Spinal cord (tissue), 9 donors: ENCODE measurements at regions not wholly inside any gene's neighbourhood (a gene's known extent, or its start where the extent isn't known, plus 50 kb on each side); places are given as distances from the start of the nearest gene placed in this dataset.
A peak's percentile ranks its signal among the peaks of the same experiment; 100 is the strongest.

ENCODE experiments used
- DNase-seq, 6 donors: peaks; one replicate each; pipeline versions ENCODE4 v3.0.0 to v3.0.0-alpha.2; 2013 to 2015; ENCODE audit warnings: low spot score in 6 of 6, low read depth in 4 of 6
- H3K27ac ChIP-seq: one replicate; pipeline ENCODE4 v1.5.1; 2013; ENCODE audit warnings: low read depth, low read length, control low read depth
- H3K27me3 ChIP-seq: one replicate; pipeline ENCODE4 v1.6.1; 2013; ENCODE audit warnings: low read length; ENCODE audit not compliant: control insufficient read depth, insufficient read depth
- H3K36me3 ChIP-seq: one replicate; pipeline ENCODE4 v1.6.1; 2013; ENCODE audit warnings: low read length; ENCODE audit not compliant: control insufficient read depth, insufficient read depth
- H3K4me1 ChIP-seq: one replicate; pipeline ENCODE4 v1.6.1; 2013; ENCODE audit warnings: low read length; ENCODE audit not compliant: control insufficient read depth, insufficient read depth
- H3K4me3 ChIP-seq: one replicate; pipeline ENCODE4 v1.5.1; 2013; ENCODE audit warnings: low read depth, low read length, control low read depth
- H3K9me3 ChIP-seq: one replicate; pipeline ENCODE4 v1.6.1; 2013; ENCODE audit warnings: low read length; ENCODE audit not compliant: control insufficient read depth, insufficient read depth
- WGBS: methylation state at CpG from one replicate; pipeline ENCODE4 v1.1.5; 2013; ENCODE audit warnings: missing lambda C conversion rate; ENCODE audit not compliant: insufficient coverage; 5-methylcytosine and 5-hydroxymethylcytosine counted together
- donor health status: healthy.

GRCh38 chr6:85163156-85164080 lies 286.5 kb upstream of the NT5E start:
- H3K36me3 ChIP-seq, result no peaks in the 10 kb centered on the region
- H3K27ac ChIP-seq, result no peak overlapping the region
- H3K4me1 ChIP-seq, result no peaks in the 10 kb centered on the region
- H3K9me3 ChIP-seq, result no peaks in the 10 kb centered on the region
- 85% methylated on average over 2 of the region's 7 CpGs for WGBS
- H3K27me3 ChIP-seq, result no peaks in the 10 kb centered on the region
- no peak overlapping the region for H3K4me3 ChIP-seq
- peak in 1 of 6 donors; percentile 5 for DNase-seq

GRCh38 chr6:85157311-85157710 lies 292.6 kb upstream of the NT5E start:
- Histone ChIP-seq H3K36me3 (no peaks in the 10 kb centered on the region), H3K9me3 (no peaks in the 10 kb centered on the region), H3K4me1 (no peaks in the 10 kb centered on the region), H3K4me3 (no peak overlapping the region), H3K27me3 (no peaks in the 10 kb centered on the region), H3K27ac (no peak overlapping the region)
- WGBS, result no CpG with 5 or more reads among the region's 2 CpGs
- DNase-seq, result no peak

- Histone ChIP-seq H3K36me3 (no peaks in the 10 kb centered on the region), H3K4me1 (no peaks in the 10 kb centered on the region), H3K27me3 (no peaks in the 10 kb centered on the region), H3K27ac (no peak overlapping the region), H3K9me3 (peaks cover 2% of the 10 kb centered on the region), H3K4me3 (no peak overlapping the region)
- DNase-seq, result peak in 1 of 6 donors; percentile 9
- no CpG with 5 or more reads among the region's 2 CpGs for WGBS
Measured at GRCh38 chr6:85143676-85144075, 306.2 kb upstream of the NT5E start.

GRCh38 chr6:85137865-85138264 lies 312.0 kb upstream of the NT5E start:
- Histone ChIP-seq H3K4me1 (no peaks in the 10 kb centered on the region), H3K4me3 (no peak overlapping the region), H3K27ac (no peak overlapping the region), H3K36me3 (no peaks in the 10 kb centered on the region), H3K9me3 (no peaks in the 10 kb centered on the region), H3K27me3 (no peaks in the 10 kb centered on the region)
- DNase-seq, result no peak
- WGBS, result no CpG with 5 or more reads among the region's 1 CpG

GRCh38 chr6:85136310-85136709 lies 313.6 kb upstream of the NT5E start:
- no peaks in the 10 kb centered on the region for H3K4me1 ChIP-seq
- DNase-seq, result no peak
- no peak overlapping the region for H3K4me3 ChIP-seq
- 78% methylated on average over 3 of the region's 3 CpGs for WGBS
- H3K9me3 ChIP-seq, result no peaks in the 10 kb centered on the region
- H3K36me3 ChIP-seq, result no peaks in the 10 kb centered on the region
- no peaks in the 10 kb centered on the region for H3K27me3 ChIP-seq
- H3K27ac ChIP-seq, result no peak overlapping the region

GRCh38 chr6:85135376-85136094 lies 314.3 kb upstream of the NT5E start:
- Histone ChIP-seq H3K4me1 (no peaks in the 10 kb centered on the region), H3K9me3 (no peaks in the 10 kb centered on the region), H3K27ac (no peak overlapping the region), H3K4me3 (no peak overlapping the region), H3K27me3 (no peaks in the 10 kb centered on the region), H3K36me3 (no peaks in the 10 kb centered on the region)
- no CpG with 5 or more reads among the region's 1 CpG for WGBS
- DNase-seq, result no peak

GRCh38 chr6:85134172-85134571 lies 315.7 kb upstream of the NT5E start:
- no peak for DNase-seq
- no peaks in the 10 kb centered on the region for H3K9me3 ChIP-seq
- WGBS, result 100% methylated on average over 1 of the region's 5 CpGs
- H3K27me3 ChIP-seq, result no peaks in the 10 kb centered on the region
- H3K4me1 ChIP-seq, result no peaks in the 10 kb centered on the region
- no peak overlapping the region for H3K27ac ChIP-seq
- no peaks in the 10 kb centered on the region for H3K36me3 ChIP-seq
- H3K4me3 ChIP-seq, result no peak overlapping the region

- Histone ChIP-seq H3K9me3 (no peaks in the 10 kb centered on the region), H3K36me3 (no peaks in the 10 kb centered on the region), H3K4me3 (no peak overlapping the region), H3K27me3 (no peaks in the 10 kb centered on the region), H3K27ac (no peak overlapping the region), H3K4me1 (no peaks in the 10 kb centered on the region)
- no CpG with 5 or more reads among the region's 1 CpG for WGBS
- DNase-seq, result no peak
Measured at GRCh38 chr6:85132091-85132490, 317.8 kb upstream of the NT5E start.

- no peaks in the 10 kb centered on the region for H3K9me3 ChIP-seq
- H3K36me3 ChIP-seq, result no peaks in the 10 kb centered on the region
- H3K4me3 ChIP-seq, result no peak overlapping the region
- no peaks in the 10 kb centered on the region for H3K27me3 ChIP-seq
- no peak overlapping the region for H3K27ac ChIP-seq
- WGBS, result no CpG with 5 or more reads among the region's 3 CpGs
- no peak for DNase-seq
- no peaks in the 10 kb centered on the region for H3K4me1 ChIP-seq
Measured at GRCh38 chr6:85130743-85131142, 319.1 kb upstream of the NT5E start.

- Histone ChIP-seq H3K27me3 (no peaks in the 10 kb centered on the region), H3K4me1 (no peaks in the 10 kb centered on the region), H3K27ac (no peak overlapping the region), H3K36me3 (no peaks in the 10 kb centered on the region), H3K9me3 (no peaks in the 10 kb centered on the region), H3K4me3 (no peak overlapping the region)
- DNase-seq, result no peak
- 88% methylated on average over 1 of the region's 5 CpGs for WGBS
Measured at GRCh38 chr6:85129881-85130280, 320.0 kb upstream of the NT5E start.
